ENCODE measurements at regions not wholly inside any gene's neighbourhood (a gene's known extent, or its start where the extent isn't known, plus 50 kb on each side); places are given as distances from the start of the nearest gene placed in this dataset.

GRCh38 chr2:45134014-45134413 lies 124.8 kb upstream of the SIX2 start:
- DNase-seq, result no peak

GRCh38 chr2:45132551-45132950 lies 123.3 kb upstream of the SIX2 start:
- DNase-seq, result no peak

- no peak for DNase-seq
Observed at GRCh38 chr2:45131587-45131986, 122.3 kb upstream of the SIX2 start.

DNA sequence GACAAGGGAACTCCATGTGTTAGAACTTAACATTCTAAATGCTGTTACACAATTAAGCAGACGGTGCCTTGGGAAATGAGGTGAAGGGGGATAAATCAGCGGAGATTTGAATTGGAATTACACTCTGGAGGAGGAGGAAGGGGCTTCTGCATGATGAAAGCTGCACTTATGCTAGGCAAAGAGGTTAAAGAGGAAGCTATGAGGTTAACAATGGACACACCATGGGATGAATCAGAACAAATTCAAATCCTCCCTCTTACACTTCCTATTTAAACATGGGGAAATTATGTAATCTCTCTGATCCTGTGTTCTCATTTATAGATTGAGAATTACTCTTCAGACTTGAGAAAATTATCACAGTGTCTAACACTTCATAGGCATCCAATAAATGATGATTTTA lies 121.5 kb upstream of the SIX2 start:
- DNase-seq, result no peak

- DNase-seq, result no peak
Observed at GRCh38 chr2:45128580-45128997, 119.3 kb upstream of the SIX2 start.

GRCh38 chr2:45127891-45128290 lies 118.6 kb upstream of the SIX2 start:
- no peak for DNase-seq

- DNase-seq, result no peak
Observed at GRCh38 chr2:45127321-45127720, 118.1 kb upstream of the SIX2 start.

DNA sequence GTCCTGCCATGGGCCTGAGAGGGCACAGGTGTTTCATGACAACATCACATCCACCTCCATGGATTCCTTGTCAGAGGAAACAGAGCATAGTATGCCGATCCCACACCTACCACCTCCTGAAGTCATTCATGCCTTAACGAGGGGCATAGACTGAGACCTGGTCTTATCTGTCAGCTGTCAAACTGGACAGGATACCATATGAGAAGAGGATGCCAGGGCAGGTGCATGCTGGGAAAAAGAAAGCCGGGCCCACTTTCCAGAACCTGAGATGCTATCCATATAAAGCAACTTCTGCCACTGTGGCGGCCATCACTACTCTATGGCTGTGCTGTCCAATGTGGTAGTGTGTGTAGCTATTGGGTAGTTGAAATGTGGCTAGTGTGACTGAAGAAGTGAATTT lies 116.0 kb upstream of the SIX2 start:
- DNase-seq, result no peak

- DNase-seq, result no peak
Observed at GRCh38 chr2:45124456-45124855, 115.2 kb upstream of the SIX2 start.

DNA sequence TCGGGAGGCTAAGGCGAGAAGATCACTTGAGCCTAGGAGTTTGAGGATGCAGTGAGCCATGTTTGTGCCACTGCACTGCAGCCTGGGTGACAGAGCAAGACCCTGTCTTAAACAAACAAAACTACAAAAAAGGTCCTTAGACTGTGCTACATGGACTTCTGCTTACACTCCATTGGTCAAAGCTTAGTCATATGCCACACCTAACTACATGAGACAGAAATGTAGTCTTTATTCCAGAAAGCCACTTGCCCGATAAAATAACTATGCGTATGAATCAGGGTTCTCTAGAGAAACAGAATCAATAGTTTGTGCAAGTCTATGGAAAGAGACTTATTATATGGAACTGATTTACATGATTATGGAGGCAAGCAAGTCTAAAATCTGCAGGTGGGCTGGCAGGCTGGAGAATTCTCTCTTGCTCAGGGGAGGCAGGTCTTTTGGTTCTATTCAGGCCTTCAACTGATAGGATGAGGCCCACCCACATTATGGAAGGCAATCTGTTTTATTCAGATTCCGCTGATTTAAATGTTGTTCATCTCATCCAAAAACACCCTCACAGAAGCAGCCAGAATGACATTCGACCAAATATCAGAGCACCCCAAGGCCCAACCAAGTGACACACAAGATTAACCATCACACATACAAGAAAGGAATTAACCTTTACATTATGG lies 114.4 kb upstream of the SIX2 start:
- no peak for DNase-seq

GRCh38 chr2:45123065-45123464 lies 113.8 kb upstream of the SIX2 start:
- DNase-seq, result no peak

GRCh38 chr2:45121236-45121927 lies 112.1 kb upstream of the SIX2 start:
- DNase-seq, result no peak

DNA sequence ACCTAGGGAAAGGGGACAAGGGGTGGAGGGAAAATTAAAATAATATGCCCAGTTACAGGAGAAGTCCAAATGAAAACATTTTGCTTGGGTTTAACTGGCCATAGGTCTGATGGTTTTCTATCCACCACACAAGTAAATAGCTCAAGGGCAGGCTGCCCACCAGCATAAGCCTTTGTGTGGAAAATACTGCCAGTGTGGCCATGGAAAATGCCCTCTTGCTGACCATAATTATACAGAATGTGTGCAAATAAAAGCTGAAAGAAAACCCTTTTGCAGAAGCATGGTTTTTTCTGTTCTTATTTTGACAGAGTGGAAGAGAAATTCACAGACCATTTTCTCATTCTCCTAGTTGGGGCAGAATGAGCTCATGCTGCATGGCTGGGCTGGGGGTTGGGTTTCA lies 111.3 kb upstream of the SIX2 start:
- DNase-seq, result no peak

DNA sequence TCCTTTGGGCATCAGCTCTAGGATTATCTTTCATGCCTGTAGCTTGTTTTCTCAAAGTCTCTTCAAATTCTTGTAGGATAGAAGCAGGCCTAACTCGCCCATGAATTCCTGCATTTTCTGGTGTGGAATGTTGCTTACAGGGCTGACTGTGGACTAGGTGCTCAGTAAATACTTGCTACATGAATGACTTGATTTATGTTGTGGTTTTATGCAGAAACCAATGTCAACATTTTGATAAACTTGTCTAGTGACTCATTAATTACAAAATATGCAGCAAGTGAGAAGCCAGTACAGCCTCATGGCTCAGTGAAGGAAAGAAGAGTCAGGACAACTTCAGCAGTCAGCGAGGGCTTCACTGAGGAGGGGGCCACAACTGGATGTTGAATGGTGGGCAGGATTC lies 110.6 kb upstream of the SIX2 start:
- DNase-seq, result no peak

DNA sequence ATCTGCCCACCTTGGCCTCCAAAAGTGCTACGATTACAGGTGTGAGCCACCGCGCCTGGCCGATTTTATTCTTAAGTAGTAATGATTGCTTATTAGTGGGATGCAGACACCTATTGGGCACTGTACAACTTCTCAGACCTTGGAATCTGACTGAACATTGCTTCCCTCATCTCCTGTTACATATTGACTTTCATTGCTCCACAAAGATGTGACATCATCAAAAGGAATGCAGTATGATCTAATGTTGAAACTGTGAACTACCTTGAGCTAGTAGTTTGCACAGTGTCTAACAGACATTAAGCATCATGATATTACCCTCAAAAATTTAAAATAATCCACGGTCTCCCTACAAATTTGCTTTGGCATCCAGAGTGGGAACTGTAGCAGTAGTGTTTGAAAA lies 109.8 kb upstream of the SIX2 start:
- DNase-seq, result no peak

DNA sequence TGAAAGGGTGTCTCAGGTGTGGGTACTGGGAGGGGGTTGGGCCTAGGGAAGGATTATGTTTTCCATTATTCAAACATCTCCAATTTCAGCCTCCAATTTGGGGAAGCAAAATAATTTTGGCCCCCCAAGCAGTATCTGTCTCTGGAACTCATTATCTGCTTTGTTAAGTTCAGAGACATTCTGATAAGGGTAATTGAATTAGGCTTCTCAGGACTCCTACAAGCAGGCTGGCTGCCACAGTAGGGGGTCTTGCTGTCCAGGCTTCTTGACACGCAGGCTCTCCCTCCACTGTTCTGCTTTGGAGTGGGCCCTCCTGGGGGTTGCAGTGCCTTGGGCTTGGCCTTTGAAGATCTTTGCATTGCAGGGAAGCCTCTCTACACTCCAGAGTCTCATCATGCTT lies 108.1 kb upstream of the SIX2 start:
- no peak for DNase-seq

DNA sequence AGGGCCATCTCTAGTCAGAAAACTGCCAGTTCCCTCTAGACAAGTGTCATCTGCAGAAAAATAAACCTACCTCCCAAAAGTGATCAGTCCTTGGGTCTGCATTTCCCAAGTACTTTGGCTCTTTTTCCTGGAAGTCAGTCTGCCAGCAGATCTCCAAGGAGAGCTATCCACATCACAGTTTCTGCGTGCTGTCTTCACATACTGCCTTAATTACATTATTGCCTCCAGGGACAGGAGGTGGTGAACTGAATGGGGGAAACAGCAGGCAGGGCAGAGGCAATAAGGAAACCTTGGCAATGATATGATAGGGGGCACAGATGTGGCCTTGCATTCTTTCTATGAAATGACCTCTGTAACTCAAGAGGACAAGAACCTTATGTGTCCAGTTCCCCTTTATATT lies 105.9 kb upstream of the SIX2 start:
- no peak for DNase-seq

GRCh38 chr2:45114221-45114955 lies 105.1 kb upstream of the SIX2 start:
- no peak for DNase-seq

DNA sequence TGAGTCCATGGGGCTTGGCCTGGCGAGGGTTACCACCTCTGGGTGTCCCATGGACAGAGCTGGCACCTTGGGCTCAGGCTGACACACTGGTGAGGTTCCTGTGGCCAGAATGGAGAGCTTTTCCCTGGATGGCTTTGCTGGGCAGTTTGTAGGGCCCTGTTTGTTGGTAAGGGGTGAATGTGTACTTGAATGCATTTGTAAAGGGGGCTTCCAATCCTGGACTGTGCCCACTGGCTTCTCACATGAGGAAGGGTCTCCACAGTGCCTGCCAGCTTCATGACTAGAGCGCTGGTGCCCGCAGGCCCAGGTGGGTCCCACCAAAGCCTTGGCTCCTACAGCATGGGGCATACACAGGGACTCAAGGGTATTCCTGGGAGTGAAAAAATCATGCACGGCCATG lies 103.5 kb upstream of the SIX2 start:
- no peak for DNase-seq

DNA sequence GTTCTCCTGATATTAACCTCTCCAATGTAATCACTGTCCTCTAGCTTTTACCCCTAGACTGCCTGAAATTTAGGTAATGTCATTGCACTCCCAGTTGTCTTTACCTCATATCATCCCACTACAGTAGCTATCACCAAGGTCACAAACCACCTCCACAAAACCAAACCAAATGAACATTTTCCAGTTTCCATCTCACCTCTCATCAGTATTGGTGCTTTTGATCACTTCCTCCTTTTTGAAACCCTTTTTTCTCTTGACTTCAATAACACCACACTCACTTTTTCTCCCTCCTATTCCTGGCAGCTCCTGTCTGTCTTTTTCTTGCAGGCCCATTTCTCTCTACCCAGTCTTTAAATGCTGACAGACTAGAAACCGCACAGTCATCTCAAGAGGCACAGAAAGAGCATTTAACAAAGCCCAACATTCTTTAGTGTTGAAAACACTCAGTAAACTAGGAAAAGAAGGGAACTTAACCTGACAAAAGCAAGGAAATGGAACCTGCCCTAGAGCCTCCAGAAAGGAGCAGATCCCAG lies 95.9 kb upstream of the SIX2 start:
- no peak for DNase-seq

DNA sequence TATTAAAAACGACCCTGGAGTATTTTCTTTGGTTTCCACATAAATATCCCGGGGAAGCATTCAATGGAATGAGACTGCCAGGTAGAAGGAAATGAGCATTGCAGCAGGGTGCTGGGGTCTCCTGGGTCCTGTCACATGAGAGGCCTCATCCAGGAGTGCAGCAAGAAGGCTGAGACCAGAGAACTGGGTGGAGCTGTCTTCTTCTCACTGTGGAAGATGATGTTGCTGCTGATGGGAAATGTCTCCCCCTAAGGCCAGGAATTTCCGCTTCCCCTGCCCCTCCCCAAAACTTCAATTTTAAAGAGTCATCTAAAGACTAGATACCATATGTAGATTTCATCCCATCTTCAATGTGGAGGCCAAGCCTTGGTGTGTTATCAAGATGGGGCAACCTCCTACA lies 95.2 kb upstream of the SIX2 start:
- no peak for DNase-seq

DNA sequence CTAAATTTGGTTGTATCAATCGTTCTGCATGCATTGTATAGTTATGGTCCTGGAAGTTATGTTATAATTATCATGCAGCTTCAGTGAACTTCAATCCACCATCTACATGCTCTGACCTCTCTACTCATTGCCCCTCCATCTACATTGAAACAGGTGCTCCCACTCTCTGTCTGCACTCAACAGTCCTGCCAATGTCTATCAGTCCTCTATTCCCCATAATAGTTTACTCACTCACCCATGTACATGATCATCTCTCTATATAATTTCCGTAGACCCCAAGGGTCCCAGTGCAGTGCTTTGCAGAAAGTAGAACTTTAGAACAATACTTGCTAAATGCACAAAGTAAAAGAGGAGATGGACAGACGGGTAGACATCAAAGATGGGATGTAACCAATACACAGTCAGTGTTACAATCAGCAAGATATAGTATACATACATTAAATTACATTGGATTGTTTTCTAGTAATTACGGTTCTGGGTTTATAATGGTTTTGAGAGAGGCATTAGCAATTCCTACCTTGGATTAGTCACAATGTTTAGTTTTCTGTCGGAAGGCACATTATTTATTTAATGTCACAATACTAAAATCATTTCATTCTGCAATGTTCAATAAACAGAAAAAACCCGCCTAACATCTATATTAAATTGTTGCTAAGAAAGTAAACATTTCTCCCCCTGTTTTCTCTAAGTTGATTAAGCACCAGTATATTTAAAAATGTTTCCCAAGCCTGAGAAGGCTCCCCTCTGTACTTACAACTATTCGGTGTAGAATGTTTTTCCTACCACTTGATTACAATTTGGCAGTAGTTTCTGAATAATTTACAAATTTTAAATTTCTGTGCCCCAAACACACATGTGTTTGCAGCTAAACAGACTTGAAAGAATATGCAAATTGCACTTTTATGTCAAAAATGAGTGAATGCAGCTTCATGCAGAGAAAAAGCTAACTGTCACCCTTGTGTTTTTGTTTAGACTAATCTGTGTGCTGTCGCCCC lies 94.4 kb upstream of the SIX2 start:
- DNase-seq, result no peak

All from NCI-H526 (cell line).